NCI-H345 treated with DMSO at 0.1 percent for 48 hours (cell line): ENCODE measurements at regions not wholly inside any gene's neighbourhood (a gene's known extent, or its start where the extent isn't known, plus 50 kb on each side); places are given as distances from the start of the nearest gene placed in this dataset.
"Not testable (repeated sequence)": the region's sequence is repeated elsewhere in the genome, so short reads cannot be mapped to it uniquely, and the experiment has no call there.

ENCODE experiments used
- DNase-seq: peaks from one replicate; lab custom pipeline; 2025; ENCODE audit not compliant: unreplicated experiment; lab: John Stamatoyannopoulos, UW

- no peak for DNase-seq
Measured at GRCh38 chr4:10281996-10282395, 165.4 kb upstream of the WDR1 start.

DNA sequence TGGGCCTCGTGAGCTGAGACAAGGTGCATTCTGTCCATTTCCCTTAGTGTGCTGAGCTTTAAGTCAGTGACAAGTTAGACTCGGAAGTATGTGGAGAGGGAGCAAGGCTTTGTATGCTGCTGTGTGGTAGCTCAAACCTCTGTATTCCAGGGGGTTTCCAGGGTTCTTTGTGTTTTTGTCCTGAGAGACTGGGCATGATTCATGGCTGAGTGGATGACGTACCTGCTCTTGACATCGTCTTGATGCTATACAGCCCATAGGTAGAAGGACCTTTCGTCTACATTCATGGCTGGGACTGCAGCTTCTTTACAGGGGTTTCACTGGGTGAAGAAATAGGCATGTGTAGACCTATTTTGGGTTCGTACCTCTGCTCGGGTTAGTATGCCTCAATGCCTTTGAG is 162.7 kb upstream of the WDR1 start:
- DNase-seq: no peak

GRCh38 chr4:10278071-10278470 is 161.5 kb upstream of the WDR1 start:
- DNase-seq: no peak

DNA sequence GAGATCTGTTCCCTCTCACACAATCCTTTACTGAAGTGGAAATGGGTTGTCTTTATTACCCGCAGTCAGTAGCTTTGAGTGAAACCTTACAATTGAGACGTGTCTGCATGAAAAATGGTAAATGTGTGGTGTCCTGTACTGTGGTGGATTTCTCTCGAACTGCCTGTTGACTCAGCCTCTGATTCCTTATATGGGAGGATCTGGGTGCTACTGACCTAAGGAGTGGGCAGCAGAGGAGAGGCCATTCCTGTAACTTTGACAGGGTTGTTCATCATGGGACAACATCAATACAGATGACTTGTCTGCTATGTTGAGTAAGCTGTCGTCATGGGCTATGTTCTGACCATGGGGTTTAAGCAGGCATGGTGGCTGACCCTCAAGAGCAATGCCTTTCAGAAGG is 159.6 kb upstream of the WDR1 start:
- DNase-seq: no peak

- DNase-seq: no peak
Measured at GRCh38 chr4:10275696-10276095, 159.1 kb upstream of the WDR1 start.

DNA sequence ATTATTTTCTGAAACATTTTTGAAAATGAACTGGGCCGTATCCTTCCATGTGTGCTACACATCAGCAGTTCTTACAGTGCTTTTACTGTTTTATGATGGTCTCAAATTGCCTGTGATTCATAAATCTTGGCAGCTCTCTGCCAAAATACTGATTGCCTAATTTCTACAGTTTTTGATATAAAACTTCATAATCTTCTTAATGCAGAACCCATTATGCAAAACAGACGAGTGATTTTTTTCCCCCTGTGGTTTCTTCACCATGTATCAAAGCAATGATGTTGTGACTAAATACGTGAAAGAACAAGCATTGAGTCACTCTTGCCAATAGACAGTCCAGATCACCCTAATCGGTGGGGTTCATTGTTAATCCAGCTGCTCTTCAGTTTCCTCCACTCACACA is 156.4 kb upstream of the WDR1 start:
- DNase-seq: no peak

GRCh38 chr4:10272511-10272910 is 155.9 kb upstream of the WDR1 start:
- no peak for DNase-seq

- DNase-seq: no peak
Measured at GRCh38 chr4:10267066-10267465, 150.5 kb upstream of the WDR1 start.

DNA sequence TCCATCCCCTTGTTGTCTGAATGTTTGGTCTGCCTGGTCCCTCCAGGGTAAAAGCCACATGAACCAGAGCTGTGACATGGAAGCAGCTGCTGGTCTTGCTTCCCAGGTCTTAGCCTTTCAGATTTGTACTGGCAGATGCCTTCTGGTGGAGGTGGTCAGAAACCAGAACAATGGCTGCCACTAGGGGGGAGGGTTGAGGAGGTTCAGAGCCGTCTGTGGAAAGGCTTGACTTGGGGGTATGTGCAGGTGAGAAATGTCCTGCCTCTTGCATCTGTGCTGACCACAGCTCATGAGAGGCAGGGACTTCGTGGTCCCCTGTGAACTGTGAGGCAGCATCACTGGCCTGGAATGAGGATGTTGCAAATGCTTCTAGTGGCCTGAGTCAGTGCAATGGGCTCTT is 144.2 kb upstream of the WDR1 start:
- no peak for DNase-seq

DNA sequence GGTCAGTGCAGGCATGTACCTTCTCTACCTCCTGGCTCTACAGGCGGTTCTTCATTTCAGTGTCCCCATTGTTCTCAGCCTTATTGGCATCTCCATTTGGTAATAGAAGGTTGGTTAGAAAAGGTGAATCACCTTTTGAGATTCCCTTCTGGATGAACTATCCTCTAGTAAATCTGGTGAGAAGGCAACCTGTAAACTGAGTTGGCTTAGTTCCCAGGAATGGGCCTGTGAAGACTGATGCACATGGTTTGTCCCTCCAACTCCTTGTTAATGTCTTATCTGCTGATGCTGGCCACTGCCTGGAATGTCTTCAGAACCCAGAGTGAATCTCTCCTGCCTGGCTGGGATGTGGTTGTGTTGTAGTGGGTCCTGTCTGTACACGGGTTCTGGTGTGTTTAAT is 143.4 kb upstream of the WDR1 start:
- DNase-seq: no peak

GRCh38 chr4:10256203-10256602 is 139.6 kb upstream of the WDR1 start:
- no peak for DNase-seq

GRCh38 chr4:10253765-10254164 is 137.2 kb upstream of the WDR1 start:
- DNase-seq: no peak

DNA sequence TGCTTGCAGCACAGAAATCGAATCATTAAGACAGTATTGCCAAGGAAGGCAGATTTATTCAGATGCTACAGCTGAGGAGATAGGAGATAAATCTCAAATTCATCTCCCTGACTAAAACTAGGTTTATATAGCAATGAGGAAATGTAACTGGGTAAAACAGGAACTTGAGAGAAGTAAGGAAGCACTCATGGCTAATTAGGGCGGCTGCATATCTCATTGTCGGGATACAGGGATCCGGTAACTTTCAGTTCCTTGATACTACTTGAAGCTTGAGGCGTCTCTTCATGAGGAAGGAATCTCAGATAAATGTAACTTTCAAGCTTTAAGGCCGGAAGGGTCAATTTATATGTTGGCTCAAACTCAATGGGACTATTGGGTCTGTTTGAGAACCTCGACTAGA is 129.2 kb upstream of the WDR1 start:
- no peak for DNase-seq

- DNase-seq: no peak
Measured at GRCh38 chr4:10243856-10244255, 127.3 kb upstream of the WDR1 start.

DNA sequence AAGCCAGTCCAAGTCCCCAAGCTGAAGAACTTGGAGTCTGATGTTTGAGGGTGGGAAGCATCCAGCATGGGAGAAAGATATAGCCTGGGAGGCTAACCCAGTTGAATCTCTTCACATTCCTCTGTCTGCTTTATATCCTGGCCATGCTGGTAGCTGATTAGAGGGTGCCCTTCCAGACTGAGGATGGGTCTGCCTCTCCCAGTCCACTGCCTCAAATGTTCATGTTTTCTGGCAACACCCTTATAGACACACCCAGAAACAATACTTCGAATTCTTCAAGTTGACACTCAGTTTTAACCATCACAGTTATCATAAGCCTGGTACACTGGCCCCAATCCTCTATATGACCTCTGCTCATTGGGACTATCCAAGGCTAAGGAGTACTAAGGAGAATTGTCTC is 124.1 kb upstream of the WDR1 start:
- no peak for DNase-seq

- DNase-seq: no peak
Measured at GRCh38 chr4:10239982-10240654, 123.5 kb upstream of the WDR1 start.

GRCh38 chr4:10237131-10237530 is 120.5 kb upstream of the WDR1 start:
- DNase-seq: no peak

DNA sequence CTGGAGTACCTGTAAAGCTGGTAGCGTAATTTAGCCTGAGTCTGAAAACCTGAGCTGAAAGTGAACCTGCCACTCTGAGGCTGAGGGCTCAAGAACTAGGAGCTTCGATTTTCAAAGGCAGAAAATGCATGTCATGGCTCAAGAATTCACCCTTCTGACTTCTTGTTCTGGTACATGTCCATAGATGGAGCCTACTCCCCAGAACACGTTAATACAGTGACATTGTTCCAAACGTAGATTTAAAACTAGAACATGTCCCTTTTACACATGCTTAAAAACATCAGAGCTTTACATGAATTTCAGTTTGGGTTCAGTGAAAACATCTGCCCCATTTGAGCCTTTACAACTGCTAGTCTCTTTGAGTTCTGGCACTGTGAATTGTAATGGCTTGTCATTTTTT is 115.5 kb upstream of the WDR1 start:
- DNase-seq: no peak

- no peak for DNase-seq
Measured at GRCh38 chr4:10226756-10227155, 110.2 kb upstream of the WDR1 start.

GRCh38 chr4:10225096-10225495 is 108.5 kb upstream of the WDR1 start:
- no peak for DNase-seq

DNA sequence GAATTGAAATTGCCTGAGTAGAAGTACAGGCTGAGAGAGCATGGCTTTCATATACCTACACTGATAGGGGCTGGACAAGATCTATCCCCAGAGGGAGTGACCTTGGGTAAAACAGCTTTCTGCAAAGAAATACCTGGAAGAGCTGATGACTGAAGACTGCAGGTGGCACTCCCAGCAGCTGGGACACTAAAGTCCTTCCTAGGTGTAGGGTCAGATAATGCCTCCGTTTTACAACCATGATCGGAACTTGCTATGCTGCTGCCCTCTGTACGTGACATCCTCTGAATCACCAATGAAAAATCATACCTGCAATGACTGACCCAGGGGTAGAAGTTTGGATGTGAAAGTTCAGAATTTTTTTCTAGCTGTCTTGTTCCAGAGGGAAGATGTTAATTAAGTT is 107.2 kb upstream of the WDR1 start:
- DNase-seq: no peak

DNA sequence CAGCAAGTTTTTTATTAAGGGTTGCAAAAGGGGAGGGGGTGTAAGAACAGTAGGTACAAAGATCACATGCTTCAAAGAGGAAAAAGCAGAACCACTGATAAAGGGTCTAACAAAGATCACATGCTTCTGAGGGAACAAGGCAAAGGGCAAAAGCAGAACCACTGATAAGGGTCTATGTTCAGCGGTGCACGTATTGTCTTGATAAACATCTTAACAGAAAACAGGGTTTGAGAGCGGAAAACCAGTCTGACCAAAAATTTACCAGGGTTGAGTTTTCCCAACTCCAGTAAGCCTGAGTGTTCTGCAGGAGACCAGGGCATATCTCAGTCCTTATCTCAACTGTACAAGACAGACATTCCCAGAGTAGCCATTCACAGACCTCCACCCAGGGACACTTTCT is 96.9 kb upstream of the WDR1 start:
- DNase-seq: not testable (repeated sequence)

GRCh38 chr4:10212901-10213300 is 96.3 kb upstream of the WDR1 start:
- DNase-seq: no peak

DNA sequence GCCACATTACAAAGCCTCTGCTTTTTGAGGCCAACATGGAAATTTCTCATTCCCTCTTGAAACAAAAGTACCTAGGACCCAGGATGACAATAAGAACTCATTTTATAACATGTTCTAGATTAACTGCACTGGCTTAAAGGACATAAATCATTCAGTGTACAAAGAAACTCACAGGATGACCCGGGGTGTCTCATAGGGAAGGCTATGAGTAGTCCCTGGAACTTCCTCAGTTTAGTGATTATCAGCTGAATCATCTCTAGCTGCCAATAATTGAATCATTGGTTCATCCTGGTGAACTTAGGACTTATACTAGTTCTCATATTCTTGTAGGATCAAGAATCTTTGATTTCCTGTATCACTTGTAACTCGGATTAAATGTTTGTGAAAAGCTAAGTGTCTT is 95.8 kb upstream of the WDR1 start:
- no peak for DNase-seq
